Neural cell (in vitro differentiated cells): ENCODE measurements at regions not wholly inside any gene's neighbourhood (a gene's known extent, or its start where the extent isn't known, plus 50 kb on each side); places are given as distances from the start of the nearest gene placed in this dataset.

Source experiments
- CTCF ChIP-seq: fragments of 450-650 bp; IDR thresholded peaks from 2 replicates; pipeline ENCODE4 v1.5.1; 2014; ENCODE audit warnings: antibody characterized with exemption, mild to moderate bottlenecking, moderate library complexity; ENCODE audit not compliant: poor library complexity, severe bottlenecking
- EP300 ChIP-seq: fragments of 450-650 bp; conservative IDR thresholded peaks from 2 replicates; pipeline ENCODE4 v1.6.1; 2014; ENCODE audit warnings: antibody characterized with exemption, mild to moderate bottlenecking, moderate library complexity; ENCODE audit not compliant: poor library complexity, severe bottlenecking
- EZH2 ChIP-seq: fragments of 200-600, 300-800 bp; shearing (Covaris generic), sonication (generic); IDR thresholded peaks from 2 replicates; pipeline ENCODE4 v1.6.1; 2014; ENCODE audit warnings: antibody characterized with exemption, low read length, borderline replicate concordance, mild to moderate bottlenecking; ENCODE audit not compliant: insufficient read depth, poor library complexity, severe bottlenecking
- MXI1 ChIP-seq: fragments of 450-650 bp; conservative IDR thresholded peaks from 2 replicates; pipeline ENCODE4 v1.6.1; 2014; ENCODE audit warnings: antibody characterized with exemption, mild to moderate bottlenecking; ENCODE audit not compliant: poor library complexity, severe bottlenecking
- POLR2AphosphoS5 ChIP-seq: IDR thresholded peaks from 2 replicates; pipeline ENCODE4 v1.6.1; 2012
- RAD21 ChIP-seq: fragments of 450-650 bp; conservative IDR thresholded peaks from 2 replicates; pipeline ENCODE4 v1.6.1; 2014; ENCODE audit warnings: antibody characterized with exemption, mild to moderate bottlenecking, moderate library complexity
- REST ChIP-seq: IDR thresholded peaks from 2 replicates; pipeline ENCODE4 v1.6.1; 2012; ENCODE audit warnings: borderline replicate concordance
- SMC3 ChIP-seq: fragments of 450-650 bp; conservative IDR thresholded peaks from 2 replicates; pipeline ENCODE4 v1.6.1; 2014; ENCODE audit warnings: antibody characterized with exemption, mild to moderate bottlenecking, moderate library complexity; ENCODE audit not compliant: poor library complexity

- TF ChIP-seq CTCF = no peak
- no peak for TF ChIP-seq EZH2
- no peak for TF ChIP-seq REST
- no peak for TF ChIP-seq SMC3
- no peak for TF ChIP-seq MXI1
- TF ChIP-seq EP300 = no peak
- no peak for TF ChIP-seq RAD21
- no peak for TF ChIP-seq POLR2AphosphoS5
These were observed 220.0 kb upstream of the ZBED5 start for GRCh38 chr11:11077898-11078297.
